HPDE6-E6E7 (cell line): ENCODE measurements at regions not wholly inside any gene's neighbourhood (a gene's known extent, or its start where the extent isn't known, plus 50 kb on each side); places are given as distances from the start of the nearest gene placed in this dataset.

Source experiments
- DNase-seq: peaks from one replicate; pipeline ENCODE4 v3.0.0; 2011; ENCODE audit warnings: missing footprints; ENCODE audit errors: extremely low spot score

DNA sequence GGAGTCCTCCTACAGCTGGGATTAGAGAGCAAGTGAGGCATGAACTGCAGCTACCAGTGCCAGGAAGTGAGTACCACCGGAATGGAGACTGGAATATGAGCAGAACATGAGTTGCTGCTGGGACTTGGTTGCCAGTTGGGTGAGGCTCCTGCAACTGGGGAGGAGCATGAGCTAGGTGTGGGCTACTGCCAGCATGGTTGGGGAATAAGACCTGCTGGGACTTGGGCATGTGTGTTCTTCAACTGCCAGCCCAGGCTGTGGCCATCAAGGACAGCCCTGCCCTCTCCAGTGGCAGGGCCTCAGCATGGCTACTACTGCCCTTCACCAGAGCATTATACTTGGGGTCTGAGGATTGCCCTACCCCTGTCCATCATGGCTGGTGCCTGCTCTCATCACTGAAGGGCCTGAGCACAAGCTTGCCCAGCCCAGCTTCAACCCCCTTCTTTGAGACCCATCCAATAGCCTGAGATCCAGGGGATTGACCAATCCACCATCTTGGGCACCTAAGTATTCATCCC, 665.0 kb downstream of the ELAVL2 start:
- DNase-seq, result no peak

DNA sequence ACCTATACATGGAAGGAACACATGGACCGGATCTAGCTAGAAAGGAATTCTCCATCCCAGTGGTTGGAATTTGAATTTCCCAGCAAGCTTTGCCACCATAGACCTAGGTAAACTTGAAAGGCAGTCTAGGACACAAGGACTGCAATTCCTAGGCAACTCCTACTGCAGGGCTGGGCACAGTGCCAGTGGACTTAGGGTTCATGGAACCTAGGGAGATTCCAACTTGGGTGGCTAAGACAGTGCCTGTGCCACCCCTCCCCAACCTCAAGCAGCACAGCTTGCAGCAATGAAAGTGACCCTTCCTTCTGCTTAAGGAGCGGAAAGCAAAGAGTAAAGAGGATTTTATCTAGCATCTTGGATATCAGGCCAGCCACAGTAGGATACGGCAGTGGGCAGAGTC, 663.3 kb downstream of the ELAVL2 start:
- no peak for DNase-seq

DNA sequence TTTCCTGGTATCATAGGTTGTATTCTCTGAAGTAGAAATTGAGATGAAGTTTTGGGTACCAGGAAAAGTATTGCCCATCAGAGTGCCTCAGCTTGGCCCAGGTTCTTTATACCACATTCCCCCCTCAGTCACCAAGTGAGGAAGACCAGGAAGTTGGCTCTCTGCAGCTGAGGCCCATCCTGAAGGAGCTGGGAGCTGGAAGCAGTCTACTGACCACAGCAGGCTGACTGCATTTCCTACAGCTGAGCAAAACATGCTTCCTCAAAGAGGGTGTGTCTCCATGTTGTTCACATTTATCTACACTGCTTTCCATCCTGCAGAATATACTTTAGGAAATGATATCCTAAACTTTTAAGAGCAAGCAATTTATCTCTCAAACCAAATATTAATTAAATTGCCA, 654.6 kb downstream of the ELAVL2 start:
- no peak for DNase-seq

DNA sequence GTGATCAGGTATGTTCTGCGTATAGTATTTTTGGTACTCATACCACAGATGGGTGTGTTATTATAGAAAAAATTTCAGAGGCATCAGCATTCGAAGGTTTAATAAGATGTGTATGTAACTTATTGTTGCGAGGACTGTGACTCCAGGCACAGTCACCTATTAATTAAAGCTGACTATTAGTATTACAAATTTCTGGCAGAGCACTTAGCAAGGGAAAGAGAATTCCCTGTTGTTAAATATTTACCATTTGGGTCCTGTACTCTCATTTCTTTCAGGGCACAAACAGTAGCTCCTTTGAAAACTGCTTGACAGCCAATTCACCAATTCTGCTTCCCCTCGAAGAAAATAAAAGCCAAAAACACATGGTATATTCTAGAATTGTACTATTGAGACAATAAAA, 653.8 kb downstream of the ELAVL2 start:
- DNase-seq, result no peak

DNA sequence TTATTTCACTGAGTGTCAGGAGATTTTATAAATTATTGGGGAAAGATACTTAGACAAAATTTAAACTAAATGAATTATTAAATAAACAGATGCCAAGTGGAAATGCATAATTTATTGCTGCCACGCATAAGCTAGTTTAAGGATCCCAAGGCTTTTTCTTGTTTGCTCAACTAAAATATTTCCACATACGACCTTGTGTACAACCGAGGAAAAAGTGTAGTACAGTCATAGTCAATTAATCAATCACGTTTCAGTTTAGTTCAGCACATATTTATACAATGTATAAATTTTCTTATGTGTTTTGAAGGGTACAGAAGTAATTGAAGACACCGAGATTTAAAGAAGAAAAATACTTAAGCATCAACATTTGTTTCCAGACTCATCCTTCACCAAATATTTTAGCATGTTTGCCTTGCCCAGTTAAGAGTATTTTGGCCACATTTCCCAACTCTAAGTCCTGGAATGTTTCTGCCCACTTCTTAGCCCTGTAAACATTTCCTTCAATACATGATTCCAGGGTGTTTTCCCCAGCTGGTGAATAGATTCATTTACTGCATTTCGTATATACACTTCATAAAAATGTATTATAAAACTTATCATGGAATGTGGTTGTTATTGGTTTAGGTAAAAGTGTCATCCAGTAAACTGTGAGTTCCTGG, 652.9 kb downstream of the ELAVL2 start:
- DNase-seq, result no peak

DNA sequence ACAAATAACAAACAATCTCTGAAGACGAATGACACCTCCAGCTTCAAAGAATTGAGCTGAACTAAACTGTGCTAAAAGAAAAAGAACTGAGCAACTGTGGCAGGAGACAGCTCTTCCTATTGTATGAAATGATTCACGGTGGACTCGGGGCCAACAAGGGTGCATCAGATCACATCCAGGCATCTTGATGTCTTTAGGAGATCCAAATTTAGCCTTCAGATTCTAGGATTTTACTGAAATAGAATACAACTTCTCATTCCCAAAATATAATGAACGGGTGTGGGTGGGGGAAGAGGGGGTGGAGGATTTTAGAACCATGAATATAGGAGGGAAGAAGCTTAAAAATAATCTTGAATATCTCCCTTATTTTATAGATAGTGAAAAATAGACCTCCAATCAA, 631.8 kb downstream of the ELAVL2 start:
- no peak for DNase-seq

DNA sequence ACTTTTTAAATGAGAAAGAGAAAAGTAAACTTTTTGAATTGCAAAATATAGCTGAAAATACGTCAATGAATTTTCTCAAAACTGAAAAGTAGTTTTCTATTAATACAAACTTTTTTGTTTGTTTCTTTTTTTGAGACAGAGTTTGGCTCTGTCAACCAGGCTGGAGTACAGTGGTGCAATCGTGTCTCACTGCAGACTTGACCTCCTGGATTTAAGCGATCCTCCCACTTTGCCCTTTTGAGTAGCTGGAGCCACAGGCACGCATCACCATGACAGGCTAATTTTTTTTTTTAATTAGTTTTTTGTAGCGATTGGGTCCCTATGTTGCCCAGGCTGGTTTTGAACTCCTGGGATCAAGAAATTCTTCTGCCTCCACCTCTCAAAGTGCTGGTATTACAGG, 610.4 kb downstream of the ELAVL2 start:
- DNase-seq, result no peak

DNA sequence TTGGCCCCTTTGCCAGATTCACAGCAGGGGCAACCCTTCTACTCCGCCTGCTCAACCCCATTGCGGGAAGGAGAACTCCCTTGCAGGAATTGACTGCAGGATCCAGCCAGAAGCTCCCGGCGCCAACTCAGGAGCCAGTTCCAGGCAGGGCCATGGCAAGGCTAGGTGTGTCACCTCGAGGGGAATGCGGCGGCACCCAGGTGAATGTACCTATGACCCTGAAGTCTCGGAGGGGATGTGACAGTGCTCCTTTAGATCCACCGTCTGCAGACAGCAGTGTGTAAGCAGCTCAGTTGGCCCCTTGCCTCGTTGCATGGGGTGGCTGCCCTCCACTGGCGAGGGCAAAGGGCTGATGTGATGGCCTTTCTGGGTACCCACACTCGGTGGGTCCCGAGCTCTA, 606.6 kb downstream of the ELAVL2 start:
- no peak for DNase-seq

DNA sequence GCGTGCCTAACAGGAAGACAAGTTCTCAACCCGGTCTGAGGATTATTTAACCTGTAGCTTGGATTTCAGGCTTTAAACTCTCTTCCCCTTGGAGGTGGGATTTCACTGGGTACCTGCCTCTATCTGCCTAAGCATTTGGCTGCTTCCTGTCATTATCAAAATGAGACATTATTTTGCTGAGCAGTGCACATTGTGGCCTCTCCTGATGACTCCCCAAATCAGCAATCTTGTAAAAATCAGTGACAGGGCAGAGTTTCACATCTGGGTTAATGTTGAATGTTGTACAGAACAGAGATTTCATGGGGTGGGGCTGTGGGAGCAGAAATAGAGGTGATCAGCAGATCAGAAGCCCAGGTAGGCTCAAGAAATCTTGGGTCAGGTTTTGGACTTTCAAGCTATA, 605.9 kb downstream of the ELAVL2 start:
- DNase-seq, result no peak

DNA sequence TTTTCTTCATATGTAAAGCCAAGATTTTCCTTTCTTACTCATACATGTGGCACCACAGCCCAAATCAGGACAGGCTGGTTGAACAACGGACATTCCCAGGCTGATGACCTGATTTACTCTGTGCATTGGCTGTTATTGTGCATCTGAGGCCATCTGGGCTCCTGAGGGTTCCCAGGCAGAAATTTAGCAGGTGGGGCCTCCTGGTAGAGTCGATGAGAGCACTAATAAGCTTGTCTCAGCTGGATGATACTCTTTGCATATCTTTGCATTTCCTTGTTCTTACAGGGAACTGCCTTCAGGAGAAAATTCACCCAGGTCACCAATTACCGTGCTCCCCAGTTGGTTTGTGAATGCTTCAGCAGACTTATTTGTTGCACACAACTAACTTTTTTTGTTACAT, 605.1 kb downstream of the ELAVL2 start:
- DNase-seq, result no peak

DNA sequence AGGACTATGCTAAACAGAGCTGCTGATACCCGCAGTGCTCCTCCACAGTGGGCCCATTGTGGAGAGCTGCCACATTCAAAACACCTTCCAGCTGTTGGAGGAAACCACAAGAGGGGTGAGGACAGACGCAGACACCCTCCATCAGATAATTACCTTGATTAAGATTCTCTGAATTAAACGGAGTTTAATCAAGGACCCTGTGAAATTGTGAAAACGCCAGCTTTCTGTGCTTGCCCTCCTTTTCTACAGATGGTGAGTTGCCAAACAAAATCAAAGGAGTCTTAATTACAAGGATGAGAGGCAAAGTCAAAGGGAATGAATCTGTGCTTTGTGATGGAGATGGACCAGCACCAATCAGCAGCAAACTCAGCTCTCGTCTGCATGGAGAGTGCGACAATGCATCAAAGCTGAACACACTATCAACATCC, 596.1 kb downstream of the ELAVL2 start:
- no peak for DNase-seq

DNA sequence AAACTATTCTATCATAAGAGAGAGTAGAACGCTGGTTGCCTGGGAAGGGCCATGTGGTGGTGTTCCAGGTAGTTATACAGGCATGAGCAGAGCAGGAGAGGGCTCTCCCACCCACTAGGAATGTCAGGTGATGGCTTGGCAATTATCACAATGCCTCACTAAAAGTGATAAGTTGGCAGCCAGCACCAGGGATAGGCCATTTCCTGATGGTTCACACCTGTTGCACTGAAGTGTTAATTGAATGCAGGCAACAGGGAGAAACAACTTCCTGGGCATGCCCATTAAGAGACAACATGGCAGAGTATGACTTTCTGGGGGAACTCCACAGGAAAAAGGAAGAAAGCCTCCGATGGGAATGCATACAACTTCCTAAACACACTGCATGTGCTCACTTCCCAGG, 593.2 kb downstream of the ELAVL2 start:
- DNase-seq, result no peak

DNA sequence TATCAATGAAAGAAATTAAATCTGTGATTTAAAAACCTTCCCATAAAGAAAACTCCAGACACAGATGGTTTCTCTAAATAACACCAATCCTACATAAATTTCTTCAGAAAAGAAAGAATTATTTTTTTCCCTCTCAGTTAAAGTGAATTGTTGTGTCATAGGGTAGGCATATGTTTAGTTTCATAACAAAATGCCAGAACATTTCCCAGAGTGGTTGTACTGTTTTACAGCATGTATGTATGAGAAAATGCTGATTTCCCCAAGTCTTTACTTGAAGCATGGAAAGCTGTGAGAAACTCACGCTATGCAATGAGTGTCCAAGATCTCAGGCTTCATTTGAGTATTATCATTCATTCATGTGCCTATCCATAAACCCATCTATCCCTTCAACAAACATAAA, 582.5 kb downstream of the ELAVL2 start:
- DNase-seq, result no peak

DNA sequence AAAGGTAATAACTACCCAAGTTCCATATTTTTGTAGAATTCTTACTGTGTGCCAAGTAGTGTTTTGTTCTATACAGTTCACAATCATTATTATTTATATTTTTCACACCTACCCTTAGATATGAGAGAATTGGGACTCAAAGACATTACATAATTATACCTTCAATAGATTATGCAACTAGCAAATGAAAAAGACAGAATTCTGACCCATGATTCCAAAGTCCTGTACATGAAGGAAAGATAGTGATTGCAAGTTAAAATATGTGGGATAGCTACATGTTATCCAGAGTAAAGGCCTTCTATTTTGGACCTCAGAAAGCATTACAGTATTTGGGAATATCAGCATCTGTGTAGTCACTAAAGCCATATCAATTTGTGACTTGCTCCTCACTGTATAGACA, 581.0 kb downstream of the ELAVL2 start:
- no peak for DNase-seq

DNA sequence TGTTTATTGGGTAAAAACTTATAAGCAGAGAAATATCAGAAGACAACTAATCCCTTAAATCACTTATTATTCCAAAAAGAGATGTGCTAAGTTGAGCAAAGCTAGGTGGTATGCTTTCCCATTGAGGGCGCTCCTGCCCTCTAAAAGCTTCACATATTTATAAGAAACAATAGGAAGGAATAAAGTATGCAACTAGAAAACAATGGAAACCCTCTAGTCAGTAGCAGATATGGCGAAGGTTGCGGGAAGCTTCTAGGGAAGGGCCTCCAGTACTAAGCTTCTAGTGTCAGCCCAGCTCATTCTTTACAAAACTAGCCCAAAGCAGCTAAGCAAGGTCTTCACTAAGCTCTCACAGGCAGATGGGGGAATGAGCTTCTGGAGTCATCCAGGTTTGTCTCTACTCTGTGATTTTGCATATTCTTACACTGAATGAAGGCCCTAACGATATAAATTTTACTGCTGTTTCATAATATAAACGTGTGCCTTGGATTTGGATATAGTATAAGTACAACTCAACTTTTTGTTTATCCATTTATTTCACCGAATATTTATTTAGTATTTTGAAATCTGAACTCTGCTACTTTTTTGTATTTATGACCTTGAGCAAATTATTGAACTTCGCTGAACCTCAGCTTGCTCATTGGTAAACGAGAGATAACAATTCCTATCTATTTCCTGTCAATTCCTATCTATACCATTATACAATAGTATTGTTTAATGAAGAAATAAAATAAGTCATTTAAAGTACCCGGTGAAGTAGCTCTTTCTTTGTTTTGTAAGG, 571.4 kb downstream of the ELAVL2 start:
- no peak for DNase-seq

DNA sequence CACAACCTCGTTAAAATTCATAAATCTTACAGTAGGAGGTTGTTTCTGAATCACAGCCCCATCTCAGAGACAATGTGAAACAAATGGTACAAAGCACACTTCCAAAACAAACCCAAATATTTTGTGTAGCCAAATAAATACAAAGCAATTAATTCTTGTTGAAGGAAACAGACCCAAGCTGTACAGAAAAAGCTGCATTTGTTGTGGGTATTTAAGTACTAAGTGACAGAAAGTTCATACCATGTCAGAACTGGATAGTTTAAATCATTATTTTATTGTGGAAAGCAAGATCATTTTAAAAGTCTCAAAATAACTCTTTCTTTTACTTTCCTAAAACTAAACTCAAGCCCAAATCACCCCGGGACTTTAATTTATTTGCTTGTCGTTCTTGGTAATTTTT, 570.7 kb downstream of the ELAVL2 start:
- DNase-seq, result no peak

DNA sequence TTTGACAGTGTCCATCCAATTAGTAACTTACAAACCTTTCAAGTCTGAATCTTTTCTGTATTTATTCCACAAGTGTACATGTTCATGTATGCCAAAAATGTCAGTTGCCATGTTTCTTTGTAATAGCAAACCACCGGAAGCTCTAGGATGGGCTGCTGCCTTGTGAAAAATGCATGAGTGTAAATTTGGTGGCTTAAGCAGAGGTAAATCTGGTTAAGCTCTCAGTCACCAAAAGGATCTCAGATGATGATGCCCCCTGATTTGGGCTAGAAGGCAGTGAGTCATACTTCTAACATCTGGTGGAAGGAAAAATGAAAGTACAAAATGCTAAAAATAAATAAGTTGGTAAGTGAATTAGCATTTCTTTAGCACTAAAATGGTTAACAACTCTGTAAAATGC, 567.5 kb downstream of the ELAVL2 start:
- no peak for DNase-seq

DNA sequence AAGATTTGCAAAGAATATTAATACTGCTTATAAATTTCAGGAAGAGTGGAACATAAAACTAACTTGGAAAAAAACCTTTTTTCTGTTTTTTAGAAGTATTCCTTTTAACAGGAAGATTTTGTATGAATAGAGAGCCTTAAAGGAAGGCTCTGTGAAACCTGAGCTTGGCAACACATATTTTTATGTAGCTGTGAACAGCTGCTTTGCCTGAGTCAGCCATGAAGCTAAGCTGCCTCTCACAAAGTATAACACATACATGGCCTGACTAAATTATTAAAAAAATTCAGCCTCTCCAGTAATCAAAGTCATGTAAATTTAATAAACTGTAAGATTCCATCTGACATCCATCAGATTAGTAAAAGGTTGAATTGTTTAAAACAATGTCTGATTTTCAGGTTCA, 547.5 kb downstream of the ELAVL2 start:
- DNase-seq, result no peak

DNA sequence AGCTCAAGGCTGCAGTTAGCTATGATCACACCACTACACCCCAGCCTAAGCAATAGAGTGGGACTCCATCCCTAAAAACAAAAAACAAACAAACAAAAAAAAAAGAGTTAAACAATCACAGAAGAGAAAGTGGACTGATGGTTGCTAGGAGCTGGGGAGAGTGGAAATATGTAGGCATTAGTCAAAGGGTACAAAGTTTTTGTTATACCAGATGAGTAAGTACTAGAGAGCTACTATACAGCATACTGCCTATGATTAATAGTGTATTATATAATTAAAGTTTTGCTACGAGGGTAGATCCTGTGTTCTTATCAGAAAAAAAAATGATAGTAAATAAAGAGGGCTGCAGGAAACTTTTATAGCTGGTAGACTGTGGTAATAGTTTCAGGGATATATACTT, 538.6 kb downstream of the ELAVL2 start:
- DNase-seq, result no peak

DNA sequence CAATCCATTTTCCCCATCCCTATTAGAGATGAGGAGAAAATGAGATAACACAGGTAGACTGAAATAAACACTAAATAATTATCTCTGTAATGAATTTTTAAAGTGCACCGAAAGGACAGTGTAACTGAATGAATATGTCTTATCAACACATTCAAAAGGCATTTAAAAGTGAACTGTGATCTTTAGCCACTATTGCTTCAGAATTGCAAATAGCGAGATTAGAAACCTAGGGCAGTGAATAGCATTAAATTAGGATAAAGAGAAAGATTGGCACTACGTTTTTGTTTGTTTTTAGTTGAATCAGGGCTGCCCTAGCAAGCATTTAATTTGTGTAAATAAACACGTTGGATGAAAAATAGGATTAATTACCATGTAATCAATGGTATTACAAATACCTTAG, 537.5 kb downstream of the ELAVL2 start:
- no peak for DNase-seq

DNA sequence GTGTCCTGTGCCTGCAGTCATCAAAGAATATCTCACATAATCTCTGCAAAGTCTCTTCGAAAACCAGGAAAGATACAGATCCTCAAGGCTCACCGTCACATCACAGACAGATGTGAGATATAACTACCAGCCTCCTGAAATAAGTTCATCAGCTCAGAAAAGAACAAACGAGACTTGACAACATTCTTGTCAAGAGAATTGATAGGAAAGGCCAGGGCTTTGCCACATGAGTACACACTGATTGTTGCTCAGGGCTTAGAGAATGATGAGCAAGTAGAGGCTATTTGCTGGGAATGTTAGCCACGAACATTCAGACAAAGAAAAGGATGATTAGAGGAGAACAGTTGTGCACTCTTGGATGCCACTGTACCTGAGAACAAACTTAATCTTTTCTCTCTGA, 535.1 kb downstream of the ELAVL2 start:
- no peak for DNase-seq

DNA sequence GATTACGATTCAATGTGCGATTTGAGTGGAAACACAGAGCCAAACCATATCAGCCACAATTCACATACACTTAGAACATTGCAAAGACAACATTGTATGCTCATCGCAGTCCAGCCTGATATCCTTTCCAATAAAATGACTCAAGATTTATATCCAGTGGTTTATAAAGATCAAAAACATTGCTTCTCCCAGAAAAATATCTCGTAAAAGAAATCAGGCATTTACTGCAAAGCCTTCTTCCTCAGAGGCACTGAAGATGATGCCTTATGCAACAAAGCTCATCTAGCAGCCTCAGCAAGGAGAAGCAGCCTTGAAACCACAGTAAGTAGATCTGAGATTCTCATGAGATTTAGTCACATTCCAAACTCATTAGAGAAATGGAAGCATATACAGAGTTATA, 523.8 kb downstream of the ELAVL2 start:
- DNase-seq, result no peak

DNA sequence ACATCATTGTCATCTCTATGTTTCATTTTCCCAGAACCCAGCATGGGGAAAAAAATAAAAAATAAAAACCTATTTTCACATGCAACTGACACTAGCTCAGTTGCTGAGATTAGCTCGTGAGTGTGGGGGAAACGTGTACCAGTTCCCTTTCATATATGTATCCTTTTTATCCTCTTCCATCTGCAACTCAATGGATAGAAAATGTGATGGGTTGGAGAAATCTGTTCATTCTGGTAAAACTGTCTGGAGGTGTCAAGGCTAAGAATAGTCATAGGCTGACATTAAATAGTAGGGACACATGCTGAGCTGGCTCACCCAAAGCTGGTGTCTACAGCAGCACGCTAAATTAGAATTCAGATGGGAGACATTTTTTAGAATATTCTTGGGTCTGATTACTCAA, 519.3 kb downstream of the ELAVL2 start:
- DNase-seq, result no peak
